NT2/D1 (cell line): ENCODE measurements at regions not wholly inside any gene's neighbourhood (a gene's known extent, or its start where the extent isn't known, plus 50 kb on each side); places are given as distances from the start of the nearest gene placed in this dataset.

ENCODE experiments used
- SUZ12 ChIP-seq: IDR thresholded peaks from 2 replicates; pipeline ENCODE4 v1.6.1; 2011; ENCODE audit not compliant: insufficient read length, insufficient read depth; ENCODE audit errors: extremely low read depth
- YY1 ChIP-seq: IDR thresholded peaks from 2 replicates; pipeline ENCODE4 v1.6.1; 2011; ENCODE audit not compliant: insufficient read length, insufficient read depth
- ZNF274 ChIP-seq: IDR thresholded peaks from 2 replicates; pipeline ENCODE4 v1.6.1; 2011; ENCODE audit warnings: mild to moderate bottlenecking, low read depth, low read length

- TF ChIP-seq ZNF274 (no peak), YY1 (no peak), SUZ12 (no peak)
These were observed 502.9 kb upstream of the GNPDA2 start for GRCh38 chr4:45229206-45229605.
